ENCODE measurements at regions not wholly inside any gene's neighbourhood (a gene's known extent, or its start where the extent isn't known, plus 50 kb on each side); places are given as distances from the start of the nearest gene placed in this dataset.

DNA sequence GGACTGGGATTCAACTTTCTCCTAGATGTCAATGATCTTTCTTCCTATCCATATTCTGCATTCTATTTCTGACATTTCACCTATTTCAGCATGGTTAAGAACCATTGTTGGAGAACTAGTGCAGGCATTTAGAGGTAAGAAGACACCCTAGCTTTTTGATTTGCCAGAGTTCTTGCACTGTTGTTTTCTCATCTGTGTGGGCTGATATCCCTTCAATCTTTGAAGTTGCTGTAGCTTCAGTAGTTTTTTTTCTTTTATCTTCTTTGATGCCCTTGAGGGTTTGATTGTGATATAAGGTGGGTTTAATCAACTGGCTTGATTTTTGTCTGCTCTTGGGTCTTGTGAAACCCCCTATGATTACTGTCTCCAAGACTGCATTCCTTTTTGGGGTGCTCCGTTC, 502.1 kb downstream of the ETS1 start (continued):
- TF ChIP-seq NFYB (IDR thresholded peaks at IDR 0.05; ENCODE audit: insufficient read depth, low read depth, low read length) (no peak), SIX5 (IDR thresholded peaks at IDR 0.05; ENCODE audit: low read depth, low read length, severe bottlenecking) (no peak), NR2C1 (IDR thresholded peaks at IDR 0.05) (no peak), ZNF274 (IDR thresholded peaks at IDR 0.05; ENCODE audit: insufficient read depth, insufficient read length) (no peak)
- TF ChIP-seq, protein P1, sequence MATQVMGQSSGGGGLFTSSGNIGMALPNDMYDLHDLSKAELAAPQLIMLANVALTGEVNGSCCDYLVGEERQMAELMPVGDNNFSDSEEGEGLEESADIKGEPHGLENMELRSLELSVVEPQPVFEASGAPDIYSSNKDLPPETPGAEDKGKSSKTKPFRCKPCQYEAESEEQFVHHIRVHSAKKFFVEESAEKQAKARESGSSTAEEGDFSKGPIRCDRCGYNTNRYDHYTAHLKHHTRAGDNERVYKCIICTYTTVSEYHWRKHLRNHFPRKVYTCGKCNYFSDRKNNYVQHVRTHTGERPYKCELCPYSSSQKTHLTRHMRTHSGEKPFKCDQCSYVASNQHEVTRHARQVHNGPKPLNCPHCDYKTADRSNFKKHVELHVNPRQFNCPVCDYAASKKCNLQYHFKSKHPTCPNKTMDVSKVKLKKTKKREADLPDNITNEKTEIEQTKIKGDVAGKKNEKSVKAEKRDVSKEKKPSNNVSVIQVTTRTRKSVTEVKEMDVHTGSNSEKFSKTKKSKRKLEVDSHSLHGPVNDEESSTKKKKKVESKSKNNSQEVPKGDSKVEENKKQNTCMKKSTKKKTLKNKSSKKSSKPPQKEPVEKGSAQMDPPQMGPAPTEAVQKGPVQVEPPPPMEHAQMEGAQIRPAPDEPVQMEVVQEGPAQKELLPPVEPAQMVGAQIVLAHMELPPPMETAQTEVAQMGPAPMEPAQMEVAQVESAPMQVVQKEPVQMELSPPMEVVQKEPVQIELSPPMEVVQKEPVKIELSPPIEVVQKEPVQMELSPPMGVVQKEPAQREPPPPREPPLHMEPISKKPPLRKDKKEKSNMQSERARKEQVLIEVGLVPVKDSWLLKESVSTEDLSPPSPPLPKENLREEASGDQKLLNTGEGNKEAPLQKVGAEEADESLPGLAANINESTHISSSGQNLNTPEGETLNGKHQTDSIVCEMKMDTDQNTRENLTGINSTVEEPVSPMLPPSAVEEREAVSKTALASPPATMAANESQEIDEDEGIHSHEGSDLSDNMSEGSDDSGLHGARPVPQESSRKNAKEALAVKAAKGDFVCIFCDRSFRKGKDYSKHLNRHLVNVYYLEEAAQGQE (IDR thresholded peaks at IDR 0.05; ENCODE audit: low read depth, low read length): no peak

DNA sequence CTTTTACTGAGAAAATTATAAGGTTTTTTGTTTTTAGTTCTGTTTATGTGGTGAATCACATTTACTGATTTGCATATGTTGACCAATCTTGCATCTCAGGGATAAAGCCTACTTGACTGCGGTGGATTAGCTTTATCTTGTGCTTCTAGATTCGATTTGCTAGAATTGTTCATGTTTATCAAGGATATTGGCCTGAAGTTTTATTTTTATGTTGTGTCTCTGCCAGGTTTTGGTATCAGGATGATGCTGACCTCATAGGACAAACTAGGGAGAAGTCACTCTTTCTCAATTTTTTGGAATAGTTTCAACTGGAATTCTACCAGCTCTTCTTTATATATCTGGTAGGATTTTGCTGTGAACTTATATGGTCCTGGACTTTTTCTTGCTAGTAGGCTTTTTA, 504.8 kb downstream of the ETS1 start:
- H3K27ac ChIP-seq (ENCODE audit: control insufficient read depth, insufficient read depth): no peak overlapping the region
- FAIRE-seq: no peak
- BruUV-seq (replicated peaks): no TSS peak
- 33% methylated on average over 2 of the region's 2 CpGs for WGBS (ENCODE audit: insufficient coverage, insufficient replicate concordance, low lambda C conversion rate, missing lambda C conversion rate)
- POLR2A ChIA-PET: no interaction called here
- SMC1A ChIA-PET (ENCODE audit: uncharacterized antibody, unreplicated experiment): no interaction called here
- in situ Hi-C loops (cut with MboI): no loop called here
- intact Hi-C loops (cut with micrococcal nuclease; ENCODE audit: unreplicated experiment): no loop called here
- no peak overlapping the region for H3K4me2 ChIP-seq (ENCODE audit: control insufficient read depth, insufficient read depth)
- RAD21 ChIA-PET (ENCODE audit: unreplicated experiment): no interaction called here
- CTCF ChIA-PET: interaction anchor here (0.6 to 1.4 kb wide), 2 partner anchors 70 to 75 kb away, joined by 3 to 4 read pairs; no protein-coding TSS in a partner anchor
- no peaks in the 10 kb centered on the region for H3K27me3 ChIP-seq (replicated peaks in 1 of 2; ENCODE audit: control insufficient read depth in 2 of 2, insufficient read depth in 2 of 2, low read length in 1 of 2)
- no peaks in the 10 kb centered on the region for H3K9me3 ChIP-seq (replicated peaks; ENCODE audit: control insufficient read depth, insufficient read depth, low read length)
- H3K4me3 ChIP-seq: no peak overlapping the region
- no peaks in the 10 kb centered on the region for H3K36me3 ChIP-seq (ENCODE audit: control insufficient read depth in 2 of 2, insufficient read depth in 2 of 2, low read length in 1 of 2)
- H3K79me2 ChIP-seq (ENCODE audit: control insufficient read depth, insufficient read depth, low read length): no peaks in the 10 kb centered on the region
- no peak for DNase-seq (ENCODE audit: low read depth, low spot score)
- no peaks in the 10 kb centered on the region for H4K20me1 ChIP-seq (ENCODE audit: control insufficient read depth, insufficient read depth)
- H3K9ac ChIP-seq (ENCODE audit: control insufficient read depth, insufficient read depth, low read length): no peak overlapping the region
- H3K4me1 ChIP-seq (ENCODE audit: control insufficient read depth, insufficient read depth, low read length): no peaks in the 10 kb centered on the region
- no peak overlapping the region for H2AFZ ChIP-seq (ENCODE audit: control insufficient read depth, low read depth, low read length)
- ATAC-seq: no peak
- TF ChIP-seq, protein P2, sequence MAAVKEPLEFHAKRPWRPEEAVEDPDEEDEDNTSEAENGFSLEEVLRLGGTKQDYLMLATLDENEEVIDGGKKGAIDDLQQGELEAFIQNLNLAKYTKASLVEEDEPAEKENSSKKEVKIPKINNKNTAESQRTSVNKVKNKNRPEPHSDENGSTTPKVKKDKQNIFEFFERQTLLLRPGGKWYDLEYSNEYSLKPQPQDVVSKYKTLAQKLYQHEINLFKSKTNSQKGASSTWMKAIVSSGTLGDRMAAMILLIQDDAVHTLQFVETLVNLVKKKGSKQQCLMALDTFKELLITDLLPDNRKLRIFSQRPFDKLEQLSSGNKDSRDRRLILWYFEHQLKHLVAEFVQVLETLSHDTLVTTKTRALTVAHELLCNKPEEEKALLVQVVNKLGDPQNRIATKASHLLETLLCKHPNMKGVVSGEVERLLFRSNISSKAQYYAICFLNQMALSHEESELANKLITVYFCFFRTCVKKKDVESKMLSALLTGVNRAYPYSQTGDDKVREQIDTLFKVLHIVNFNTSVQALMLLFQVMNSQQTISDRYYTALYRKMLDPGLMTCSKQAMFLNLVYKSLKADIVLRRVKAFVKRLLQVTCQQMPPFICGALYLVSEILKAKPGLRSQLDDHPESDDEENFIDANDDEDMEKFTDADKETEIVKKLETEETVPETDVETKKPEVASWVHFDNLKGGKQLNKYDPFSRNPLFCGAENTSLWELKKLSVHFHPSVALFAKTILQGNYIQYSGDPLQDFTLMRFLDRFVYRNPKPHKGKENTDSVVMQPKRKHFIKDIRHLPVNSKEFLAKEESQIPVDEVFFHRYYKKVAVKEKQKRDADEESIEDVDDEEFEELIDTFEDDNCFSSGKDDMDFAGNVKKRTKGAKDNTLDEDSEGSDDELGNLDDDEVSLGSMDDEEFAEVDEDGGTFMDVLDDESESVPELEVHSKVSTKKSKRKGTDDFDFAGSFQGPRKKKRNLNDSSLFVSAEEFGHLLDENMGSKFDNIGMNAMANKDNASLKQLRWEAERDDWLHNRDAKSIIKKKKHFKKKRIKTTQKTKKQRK (IDR thresholded peaks at IDR 0.05; ENCODE audit: low read depth, low read length): no peak
- TF ChIP-seq EZH2 (IDR thresholded peaks at IDR 0.05; ENCODE audit: borderline replicate concordance, control insufficient read depth, low read depth, low read length): no peak
- no peak for TF ChIP-seq NRF1 (conservative IDR thresholded peaks at IDR 0.05; ENCODE audit: low read depth, low read length)
- TF ChIP-seq CEBPB (IDR thresholded peaks at IDR 0.05; ENCODE audit: borderline replicate concordance in 1 of 2, low read depth in 2 of 2, low read length in 2 of 2): no peak
- no peak for TF ChIP-seq EP300 (IDR thresholded peaks at IDR 0.05; ENCODE audit: borderline replicate concordance in 1 of 2, control insufficient read depth in 1 of 2, low read depth in 2 of 2, low read length in 2 of 2)
- TF ChIP-seq, protein P3, sequence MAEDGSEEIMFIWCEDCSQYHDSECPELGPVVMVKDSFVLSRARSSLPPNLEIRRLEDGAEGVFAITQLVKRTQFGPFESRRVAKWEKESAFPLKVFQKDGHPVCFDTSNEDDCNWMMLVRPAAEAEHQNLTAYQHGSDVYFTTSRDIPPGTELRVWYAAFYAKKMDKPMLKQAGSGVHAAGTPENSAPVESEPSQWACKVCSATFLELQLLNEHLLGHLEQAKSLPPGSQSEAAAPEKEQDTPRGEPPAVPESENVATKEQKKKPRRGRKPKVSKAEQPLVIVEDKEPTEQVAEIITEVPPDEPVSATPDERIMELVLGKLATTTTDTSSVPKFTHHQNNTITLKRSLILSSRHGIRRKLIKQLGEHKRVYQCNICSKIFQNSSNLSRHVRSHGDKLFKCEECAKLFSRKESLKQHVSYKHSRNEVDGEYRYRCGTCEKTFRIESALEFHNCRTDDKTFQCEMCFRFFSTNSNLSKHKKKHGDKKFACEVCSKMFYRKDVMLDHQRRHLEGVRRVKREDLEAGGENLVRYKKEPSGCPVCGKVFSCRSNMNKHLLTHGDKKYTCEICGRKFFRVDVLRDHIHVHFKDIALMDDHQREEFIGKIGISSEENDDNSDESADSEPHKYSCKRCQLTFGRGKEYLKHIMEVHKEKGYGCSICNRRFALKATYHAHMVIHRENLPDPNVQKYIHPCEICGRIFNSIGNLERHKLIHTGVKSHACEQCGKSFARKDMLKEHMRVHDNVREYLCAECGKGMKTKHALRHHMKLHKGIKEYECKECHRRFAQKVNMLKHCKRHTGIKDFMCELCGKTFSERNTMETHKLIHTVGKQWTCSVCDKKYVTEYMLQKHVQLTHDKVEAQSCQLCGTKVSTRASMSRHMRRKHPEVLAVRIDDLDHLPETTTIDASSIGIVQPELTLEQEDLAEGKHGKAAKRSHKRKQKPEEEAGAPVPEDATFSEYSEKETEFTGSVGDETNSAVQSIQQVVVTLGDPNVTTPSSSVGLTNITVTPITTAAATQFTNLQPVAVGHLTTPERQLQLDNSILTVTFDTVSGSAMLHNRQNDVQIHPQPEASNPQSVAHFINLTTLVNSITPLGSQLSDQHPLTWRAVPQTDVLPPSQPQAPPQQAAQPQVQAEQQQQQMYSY (CRISPR knock-in tag; IDR thresholded peaks at IDR 0.05): no peak
- no peak for TF ChIP-seq SUPT20H (IDR thresholded peaks at IDR 0.05; ENCODE audit: borderline replicate concordance, control insufficient read depth, low read depth, low read length)

Measured in GM12878 (cell line).